Stimulated activated CD4-positive, alpha-beta T cell treated with anti-CD3 and anti-CD28 coated beads, Interleukin-12 subunit alpha, Interleukin-12 subunit beta, amount 100 ng/mL, for 48 hours (primary cell): ENCODE measurements at regions not wholly inside any gene's neighbourhood (a gene's known extent, or its start where the extent isn't known, plus 50 kb on each side); places are given as distances from the start of the nearest gene placed in this dataset.
"Not testable (repeated sequence)": the region's sequence is repeated elsewhere in the genome, so short reads cannot be mapped to it uniquely, and the experiment has no call there.

Experiments
- DNase-seq, 3 donors: peaks; one replicate each; pipeline ENCODE4 v3.0.0-alpha.2; 2020; ENCODE audit warnings: low read depth in 2 of 3, low spot score in 1 of 3

DNA sequence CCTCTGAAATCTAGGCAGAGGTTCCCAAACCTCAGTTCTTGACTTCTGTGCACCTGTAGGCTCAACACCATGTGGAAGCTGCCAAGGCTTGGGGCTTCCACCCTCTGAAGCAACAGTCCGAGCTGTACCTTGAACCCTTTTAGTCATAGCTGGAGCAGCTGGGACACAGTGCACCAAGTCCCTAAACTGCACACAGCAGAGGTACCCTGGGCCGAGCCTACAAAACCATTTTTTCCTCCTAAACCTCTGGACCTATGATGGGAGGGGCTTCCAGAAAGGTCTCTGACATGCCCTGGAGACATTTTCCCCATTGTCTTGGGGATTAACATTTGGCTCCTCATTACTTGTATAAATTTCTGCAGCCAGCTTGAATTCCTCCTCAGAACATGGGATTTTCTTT is 168.8 kb downstream of the TLE3 start:
- not testable (repeated sequence) for DNase-seq

DNA sequence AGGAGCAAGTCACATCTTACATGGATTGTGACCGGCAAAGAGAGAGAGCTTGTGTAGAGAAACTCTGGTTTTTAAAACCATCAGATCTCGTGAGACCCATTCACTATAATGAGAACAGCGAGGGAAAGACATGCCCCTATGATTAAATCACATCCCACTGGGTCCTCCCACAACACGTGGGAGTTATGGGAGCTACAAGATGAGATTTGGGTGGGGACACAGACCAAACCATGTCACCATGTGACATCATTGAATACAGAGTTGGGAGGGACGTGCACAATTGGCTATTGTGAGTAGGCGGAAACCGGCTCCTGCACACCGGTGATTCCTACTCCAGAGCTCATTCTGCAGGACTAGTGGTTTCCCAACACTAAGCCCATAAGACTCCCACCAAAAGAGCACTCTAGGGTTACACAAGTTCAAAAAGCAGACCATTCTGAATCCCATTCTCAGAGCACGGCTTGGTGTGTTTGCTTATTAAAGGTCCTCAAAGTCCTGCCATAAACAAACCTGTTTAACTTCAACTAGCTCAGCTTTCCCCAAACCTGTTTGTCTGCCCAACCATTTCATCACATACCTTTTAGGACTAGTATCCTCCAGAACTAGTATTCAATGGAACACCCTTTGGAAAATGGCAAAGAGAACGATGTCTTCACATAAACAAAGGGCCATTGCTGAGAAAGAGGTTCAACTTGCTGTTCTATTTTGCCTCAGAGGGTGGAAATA is 167.6 kb downstream of the TLE3 start:
- DNase-seq = no peak

DNA sequence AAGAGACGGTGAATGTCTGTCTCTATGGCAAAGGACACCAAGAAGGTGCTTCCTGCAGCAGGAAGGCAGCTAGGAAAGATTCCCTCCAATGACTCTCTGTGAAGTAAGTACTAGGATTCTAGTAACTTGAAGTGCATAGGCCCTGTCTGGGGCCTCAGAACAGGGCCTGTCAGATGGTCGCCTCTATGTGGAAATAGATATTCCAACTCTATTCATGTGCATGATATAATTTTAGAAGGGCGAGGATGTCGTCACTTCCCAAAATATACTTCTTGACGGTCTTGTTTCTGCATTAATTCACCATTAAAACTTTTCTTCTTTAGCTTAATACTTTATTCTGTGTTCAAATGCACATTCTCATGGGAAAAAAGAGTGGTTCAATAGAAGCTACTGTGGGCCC is 167.0 kb downstream of the TLE3 start:
- DNase-seq = no peak

DNA sequence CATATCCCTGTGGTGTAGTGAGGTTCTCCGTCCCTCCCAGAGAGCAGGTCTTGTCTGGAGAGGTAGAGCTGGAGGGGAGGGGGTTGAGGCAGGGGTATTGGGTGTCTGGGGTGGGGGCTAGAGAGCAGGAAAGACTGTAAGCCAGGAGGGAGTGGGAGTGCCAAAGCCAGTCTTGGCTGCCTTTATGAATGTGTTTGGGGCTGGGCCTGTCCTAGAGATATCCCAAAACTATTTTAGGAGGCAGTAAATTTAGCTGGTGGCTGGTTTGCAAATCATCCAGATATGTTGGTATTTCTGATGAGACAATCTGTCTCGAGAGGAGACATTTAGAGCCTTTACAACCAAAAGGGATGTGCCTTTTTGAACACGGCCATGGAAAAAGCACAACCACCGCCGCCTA is 166.6 kb downstream of the TLE3 start:
- DNase-seq = no peak

DNA sequence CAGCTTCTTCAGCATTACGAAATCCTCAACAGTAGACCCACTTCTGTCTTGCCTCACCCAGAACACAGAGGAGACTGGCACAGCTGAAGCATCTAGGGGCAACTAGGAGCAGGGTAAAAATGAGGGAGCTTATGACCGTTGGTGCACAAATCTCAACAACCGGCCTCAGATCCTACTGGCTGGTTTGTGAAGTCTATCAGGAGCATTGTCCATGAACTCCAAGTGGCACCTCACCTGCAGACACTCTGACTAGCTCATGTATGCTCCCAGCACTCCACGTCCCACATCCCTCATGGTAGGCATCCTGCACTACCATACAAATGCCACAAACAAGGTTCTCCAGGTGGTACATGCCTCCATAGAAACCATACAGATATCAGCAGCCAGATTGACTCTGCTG is 163.1 kb downstream of the TLE3 start:
- no peak for DNase-seq

DNA sequence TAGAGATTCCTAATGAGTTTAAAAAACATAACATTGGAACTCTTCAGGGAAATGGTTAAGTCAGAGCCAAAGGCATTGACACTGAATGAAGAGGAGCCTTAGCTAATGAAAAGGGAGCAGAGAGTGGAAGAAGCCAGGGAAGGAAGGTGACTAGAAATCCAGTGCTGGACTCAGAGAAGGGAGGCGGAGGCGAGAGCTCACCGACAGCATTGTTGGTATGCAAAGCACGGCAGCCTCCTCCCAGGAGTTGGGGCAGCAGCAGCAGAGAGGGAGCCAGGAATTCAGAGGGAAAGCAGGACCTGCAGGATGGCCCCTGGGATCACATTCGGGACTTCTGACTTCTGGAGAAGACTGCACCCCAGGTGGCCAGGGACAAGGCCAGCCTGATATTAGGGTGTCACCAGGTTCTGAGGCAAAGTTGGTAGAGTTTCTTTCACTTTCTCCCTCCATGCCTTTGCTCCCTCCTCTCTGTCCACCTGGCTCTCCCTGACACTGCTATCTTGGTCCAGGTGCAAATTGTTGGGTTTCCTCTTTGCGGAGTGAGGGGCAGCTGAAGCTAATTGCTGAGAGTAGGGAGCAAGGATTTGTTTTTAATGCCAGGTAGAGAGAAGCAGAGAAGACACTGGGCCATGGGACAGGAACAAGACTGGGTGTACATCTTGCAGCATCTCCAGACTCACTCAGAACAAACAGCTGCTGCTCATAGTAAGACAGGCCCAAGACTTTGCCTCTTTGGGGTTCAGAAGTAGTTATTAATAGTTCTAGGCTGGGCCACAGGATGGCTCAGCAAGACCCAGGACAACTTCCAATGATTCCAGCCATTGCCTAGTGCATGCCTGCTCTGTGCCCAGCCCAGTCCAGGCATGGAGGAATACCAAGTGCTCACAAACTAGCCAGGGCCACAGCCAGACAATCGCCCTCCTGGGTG is 157.9 kb downstream of the TLE3 start:
- DNase-seq = no peak

DNA sequence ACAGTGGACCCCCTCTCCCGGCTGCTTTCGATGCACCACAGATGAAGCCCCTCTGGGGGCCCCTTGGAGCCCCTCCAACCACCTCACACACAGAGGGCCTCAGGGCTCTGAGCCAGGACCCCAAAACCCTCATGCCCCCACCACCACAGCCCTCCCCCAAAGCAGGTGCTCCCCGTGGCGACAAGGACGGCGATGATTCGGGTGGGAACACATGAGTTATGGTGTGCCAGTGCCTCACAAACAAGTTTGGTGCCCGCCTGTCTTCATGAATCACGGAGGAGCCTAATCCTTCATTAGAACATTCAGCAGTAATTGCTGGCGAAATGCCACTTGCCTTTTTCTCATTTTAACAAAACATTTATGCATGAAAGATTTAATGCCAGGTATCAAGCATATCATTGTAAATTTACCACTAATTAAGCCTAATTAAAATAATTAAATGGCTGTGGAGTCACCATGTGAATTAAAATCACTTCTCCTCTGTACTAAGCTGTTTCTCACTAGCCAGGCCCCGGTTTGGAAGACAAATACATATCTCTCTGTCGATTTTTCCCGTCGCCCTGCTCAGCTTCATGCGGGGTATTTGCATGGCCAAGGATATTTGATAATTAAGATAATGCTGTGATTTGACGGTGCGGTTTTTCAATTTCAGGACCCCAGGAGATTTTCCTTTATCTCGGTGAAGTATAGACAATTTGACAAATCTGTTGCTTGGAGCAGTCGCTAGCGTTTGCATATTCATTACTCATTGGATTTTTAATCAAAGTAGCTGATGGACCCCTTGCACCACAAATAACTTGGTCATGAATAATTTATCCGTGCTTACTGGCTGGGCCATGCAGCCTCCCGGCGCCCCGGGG is 157.0 kb downstream of the TLE3 start:
- DNase-seq = no peak

DNA sequence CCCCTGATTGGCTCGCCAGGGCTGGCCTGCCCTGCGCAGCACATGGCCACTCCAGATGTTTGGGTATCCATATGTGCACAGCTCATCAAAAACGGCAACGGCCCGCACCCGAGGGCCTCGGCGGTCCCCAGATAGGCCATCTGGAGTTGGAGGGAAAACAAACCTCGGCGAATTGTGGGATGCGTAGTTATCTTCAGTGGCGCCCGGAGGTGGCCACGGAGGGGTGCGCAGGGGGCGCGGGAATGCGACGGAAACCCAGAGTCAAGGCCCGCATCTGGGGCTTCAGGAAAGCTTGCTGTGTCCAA is 156.5 kb downstream of the TLE3 start:
- DNase-seq = no peak

DNA sequence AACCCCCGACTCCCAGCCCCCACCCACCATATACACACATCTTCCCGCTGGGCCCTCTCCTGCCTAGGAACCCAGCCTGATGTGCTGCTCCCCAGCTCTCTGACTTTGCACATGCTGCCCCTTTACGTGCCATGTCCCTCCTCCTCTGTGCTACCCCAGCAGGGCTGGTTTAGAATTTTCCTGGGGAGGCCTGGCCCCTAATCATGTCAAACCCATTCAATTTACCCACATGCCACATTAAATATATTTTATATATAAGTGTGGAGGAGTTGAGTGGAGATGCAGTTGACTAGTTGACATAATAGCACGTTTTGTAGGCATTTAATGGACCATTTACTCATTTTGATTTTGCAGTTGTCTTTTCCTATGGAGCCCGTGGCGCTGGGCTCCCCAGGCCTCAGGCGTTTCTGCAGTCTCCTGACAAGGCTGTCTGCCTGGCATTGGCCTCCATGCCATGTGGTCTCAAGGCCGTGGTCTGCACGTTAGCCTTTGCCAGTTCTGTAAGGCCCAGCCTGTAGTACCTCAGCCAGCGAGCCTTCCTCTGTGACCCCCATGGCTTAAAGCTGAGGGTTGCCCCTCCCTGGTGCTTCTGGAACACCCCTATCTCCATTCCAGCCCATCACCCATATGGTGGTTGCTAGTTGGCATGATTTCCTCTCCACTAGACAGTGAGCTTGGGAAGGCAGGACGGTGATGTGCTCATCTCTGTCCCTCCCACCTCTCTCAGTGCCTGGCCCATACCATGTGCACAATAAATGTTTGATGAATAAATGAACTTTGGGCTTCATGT is 155.8 kb downstream of the TLE3 start:
- DNase-seq = no peak

DNA sequence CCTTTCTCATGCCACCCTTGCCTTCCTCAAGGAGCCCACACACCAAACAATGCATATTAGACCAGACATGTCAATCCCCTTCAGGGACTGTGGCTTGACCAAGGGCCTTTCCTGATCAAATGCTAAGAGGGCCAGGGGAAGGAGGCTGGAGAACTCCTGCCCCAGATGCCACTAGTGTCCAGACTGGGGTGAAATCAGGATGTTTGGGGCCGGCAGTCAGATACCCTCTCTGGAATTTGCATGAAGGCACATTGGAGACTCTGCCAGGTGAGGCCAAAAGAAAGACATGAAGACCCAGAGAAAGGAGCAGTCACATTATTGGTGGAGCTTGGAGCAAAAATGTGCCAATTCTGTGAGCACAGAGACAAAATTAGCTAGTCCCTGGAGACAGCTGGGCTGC is 154.1 kb downstream of the TLE3 start:
- no peak for DNase-seq

DNA sequence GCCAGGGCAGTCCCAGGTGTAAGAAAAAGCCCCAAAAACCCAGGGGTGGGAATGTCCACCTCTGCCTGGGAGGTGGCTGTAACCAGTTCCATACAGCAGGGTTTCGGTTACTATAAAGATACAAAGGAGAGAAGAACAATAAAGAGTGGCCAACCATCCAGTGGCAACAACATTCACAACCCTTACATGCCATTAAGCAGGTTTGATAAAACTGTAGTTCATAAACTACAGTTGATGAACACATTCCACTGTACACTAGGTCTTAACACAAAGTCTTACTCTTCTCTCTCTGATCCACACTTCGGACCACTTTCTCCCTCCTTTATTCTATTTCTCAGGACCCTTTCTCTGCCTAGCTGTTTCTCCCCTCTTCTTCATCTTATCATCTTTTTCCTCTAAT is 152.0 kb downstream of the TLE3 start:
- no peak for DNase-seq

DNA sequence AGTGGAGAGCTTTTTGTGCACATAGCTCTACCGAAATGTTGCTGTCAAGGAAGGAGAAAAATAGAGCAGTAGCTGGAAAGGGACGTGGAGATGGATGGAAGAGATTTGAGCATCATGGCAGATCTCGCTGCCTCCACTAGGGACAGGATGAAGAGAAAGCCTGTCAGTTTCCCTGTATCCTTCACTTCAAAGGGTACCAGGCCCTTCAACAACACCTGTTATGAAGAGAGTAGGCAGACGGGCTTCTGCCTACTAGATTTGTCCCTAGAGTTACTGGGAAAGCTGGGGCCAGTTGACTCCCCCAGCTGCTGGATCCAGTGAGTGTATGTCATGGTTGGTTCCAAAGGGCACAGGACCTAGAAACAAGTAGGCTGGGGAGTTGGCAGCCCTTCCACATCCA is 150.8 kb downstream of the TLE3 start:
- no peak for DNase-seq

DNA sequence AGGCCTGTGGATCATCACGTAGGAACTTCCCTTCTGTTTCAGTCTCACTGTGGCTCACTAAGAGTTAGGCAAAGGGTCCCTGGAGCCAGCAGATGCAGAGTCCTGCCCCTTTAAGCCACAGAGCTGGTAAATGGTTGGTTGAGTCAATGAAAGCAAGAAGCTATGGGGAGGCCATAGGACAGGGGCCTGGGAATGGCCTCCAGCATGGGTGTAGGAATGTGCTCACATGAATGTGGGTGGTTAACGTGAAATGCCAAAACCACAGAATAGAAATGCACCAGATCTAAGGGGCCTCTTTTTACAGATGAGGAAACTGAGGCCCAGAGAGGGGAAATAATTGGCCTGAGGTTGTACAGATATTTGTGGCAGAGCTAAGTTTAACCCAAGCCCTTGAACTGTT is 150.3 kb downstream of the TLE3 start:
- no peak for DNase-seq

DNA sequence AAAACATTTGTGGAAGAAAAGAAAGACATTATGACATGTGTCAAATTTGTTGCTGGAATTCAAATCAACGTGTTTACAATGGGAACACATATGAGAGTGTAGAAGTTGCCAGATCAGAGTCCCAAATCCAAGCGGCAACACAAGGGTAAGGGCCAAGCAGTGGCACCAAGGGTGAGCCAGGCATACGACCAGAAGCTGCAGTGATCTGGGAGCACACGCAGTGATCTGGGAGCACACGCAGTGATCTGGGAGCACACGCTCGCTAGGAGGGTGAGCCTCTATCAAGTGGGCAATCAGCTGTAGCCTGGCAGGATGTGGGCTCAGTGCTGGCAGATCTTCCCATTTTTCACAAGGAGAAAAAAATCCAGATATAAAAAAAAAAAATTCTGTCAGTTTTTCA is 148.2 kb downstream of the TLE3 start:
- DNase-seq = no peak

DNA sequence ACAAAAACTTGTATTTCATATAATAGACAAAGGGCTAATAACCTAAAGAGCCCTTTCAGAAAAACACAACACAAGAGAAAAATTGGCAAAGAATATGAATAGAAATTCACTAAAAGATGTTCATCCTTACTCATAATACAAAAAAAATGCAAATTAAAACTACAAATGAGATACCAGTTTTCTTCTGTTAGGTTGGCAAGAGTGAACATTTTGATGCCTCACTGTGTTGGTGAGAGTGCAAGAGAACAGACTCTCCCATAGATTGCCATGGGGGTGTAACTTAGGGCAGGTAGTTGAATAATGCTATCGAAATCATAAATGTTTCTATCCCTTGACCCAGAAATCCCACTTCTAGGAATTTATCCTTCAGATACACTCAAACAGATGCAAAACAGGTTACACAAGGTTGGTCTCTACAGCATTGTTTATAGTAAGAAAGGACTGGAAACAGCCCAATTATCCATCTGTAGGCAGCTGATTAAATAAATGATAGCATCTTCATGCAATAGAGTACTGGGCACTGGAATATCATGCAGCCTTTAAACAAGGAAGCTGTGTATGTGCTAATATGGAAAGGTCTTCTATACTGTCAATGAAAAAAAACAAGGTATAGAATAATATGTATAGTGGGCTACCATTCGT is 146.3 kb downstream of the TLE3 start:
- no peak for DNase-seq

DNA sequence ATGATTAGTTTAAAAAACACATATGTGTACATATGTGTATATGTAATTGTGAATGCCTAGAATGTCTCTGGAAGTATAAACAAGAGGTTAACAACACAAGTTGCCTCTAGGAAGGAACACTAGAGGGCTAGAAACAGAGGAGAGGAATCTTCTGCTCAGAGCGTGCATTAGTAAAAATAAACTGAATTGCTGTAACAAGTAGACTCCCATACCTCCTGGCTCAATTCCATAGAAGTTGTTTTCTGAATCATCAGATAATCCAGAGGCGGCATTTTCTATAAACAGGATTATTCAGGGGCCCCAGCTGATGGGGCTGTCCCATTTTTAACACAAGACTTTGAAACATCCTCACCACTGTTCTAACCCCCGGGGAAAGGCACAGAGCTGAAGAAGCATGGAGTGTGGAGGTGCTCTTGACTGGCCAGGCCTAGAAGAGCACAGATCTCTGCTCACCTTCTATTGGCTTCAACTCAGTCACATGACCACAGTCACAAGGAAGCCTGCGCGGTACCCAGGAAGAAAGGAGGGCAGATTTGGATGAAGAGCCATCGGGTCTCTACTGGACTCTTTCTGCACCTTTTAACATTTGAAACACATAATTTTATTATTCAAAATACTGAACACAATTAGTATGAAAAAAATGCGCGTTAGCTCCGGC is 145.7 kb downstream of the TLE3 start:
- no peak for DNase-seq

DNA sequence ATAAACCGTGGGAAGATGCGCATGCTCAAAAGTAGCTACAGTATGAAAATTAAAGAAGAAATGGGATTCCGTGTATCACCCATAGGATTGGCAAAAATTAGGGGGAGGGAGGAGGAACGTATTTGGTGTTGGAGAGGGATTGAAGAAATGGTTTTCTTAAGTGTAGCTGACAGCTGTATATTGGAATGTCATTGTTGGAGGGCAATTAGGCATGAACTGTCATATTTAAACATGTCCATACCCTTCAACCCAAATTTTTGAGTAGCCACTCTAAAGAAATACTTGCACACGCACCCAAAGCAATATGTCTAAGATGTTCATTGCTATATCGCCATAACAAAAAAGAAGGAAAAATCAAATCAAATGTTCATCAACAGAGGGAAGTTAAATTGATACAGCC is 144.7 kb downstream of the TLE3 start:
- no peak for DNase-seq

DNA sequence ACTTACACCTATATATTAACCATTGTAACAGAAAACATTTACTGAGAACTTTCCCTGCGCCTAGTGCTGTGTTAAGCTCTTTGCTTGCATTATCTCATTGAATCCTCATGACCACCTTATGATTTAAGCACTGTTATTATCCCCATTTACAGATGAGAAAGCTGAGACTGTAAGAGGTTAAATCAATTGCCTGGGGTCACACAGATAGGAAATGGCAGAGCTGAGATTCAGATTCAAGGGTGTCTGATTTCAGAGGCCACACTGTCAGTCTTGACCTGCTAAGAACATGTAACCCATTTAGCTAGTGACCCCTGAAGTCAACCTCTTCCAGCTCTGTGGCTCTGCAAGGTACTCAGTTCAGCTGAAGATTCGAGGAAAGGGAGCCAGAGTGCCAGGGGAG is 143.9 kb downstream of the TLE3 start:
- DNase-seq = no peak

DNA sequence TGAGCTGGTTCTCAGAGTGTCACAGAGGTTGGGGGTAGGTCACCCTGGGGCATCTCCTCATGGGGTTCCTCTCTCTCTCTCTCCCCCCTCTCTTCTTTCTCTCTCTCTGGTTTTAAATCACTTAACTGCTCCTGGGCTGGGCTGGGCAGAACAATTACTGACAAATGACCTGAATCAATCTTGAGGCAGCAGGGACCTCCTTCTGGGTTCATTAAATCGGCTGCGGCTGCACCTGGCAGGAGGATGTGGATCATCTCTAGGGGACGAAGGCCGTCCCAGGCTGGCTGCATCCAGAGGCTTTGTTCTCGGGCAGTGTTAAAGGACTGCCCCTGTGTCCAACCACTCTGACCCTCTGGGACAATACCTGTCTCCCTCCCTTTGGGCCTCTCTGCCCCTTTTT is 143.1 kb downstream of the TLE3 start:
- no peak for DNase-seq
